ENCODE measurements at regions not wholly inside any gene's neighbourhood (a gene's known extent, or its start where the extent isn't known, plus 50 kb on each side); places are given as distances from the start of the nearest gene placed in this dataset.

GRCh38 chr9:32264170-32264864 lies 120.1 kb upstream of the ACO1 start:
- H2BK12ac ChIP-seq (ENCODE audit: insufficient read length, low read depth, low read length) = no peak overlapping the region
- Mint-ChIP-seq H3K4me1 (peaks cover 8 to 9% of the 10 kb centered on the region in 2 experiments), H3K27me3 (ENCODE audit: low read depth) (no peaks in the 10 kb centered on the region), H3K27ac (peak overlapping the region in 2 of 3 experiments; percentile 29 to 91; a peak in 3 of 7 replicates), H3K9me3 (peaks cover 0 to 2% of the 10 kb centered on the region in 2 experiments; a peak in 2 of 5 replicates), H3K4me3 (no peak overlapping the region), H3K36me3 (ENCODE audit: insufficient read depth in 1 of 3, low read depth in 3 of 3) (peaks cover 0 to 4% (median 0%) of the 10 kb centered on the region in 3 experiments; a peak in 3 of 7 replicates)
- H3K9me3 ChIP-seq (ENCODE audit: control insufficient read depth, low read depth, low read length) = no peaks in the 10 kb centered on the region
- no peaks in the 10 kb centered on the region for H4K20me1 ChIP-seq (ENCODE audit: control insufficient read depth, insufficient read depth, insufficient read length)
- H3K14ac ChIP-seq (ENCODE audit: insufficient read depth, low read length) = no peak overlapping the region
- H2BK20ac ChIP-seq (ENCODE audit: low read depth, low read length, poor library complexity, severe bottlenecking) = no peak overlapping the region
- no peak overlapping the region for H2BK120ac ChIP-seq (ENCODE audit: low read depth, low read length, poor library complexity, severe bottlenecking)
- DNase-seq = peak; percentile 70
- TF ChIP-seq, protein P1, sequence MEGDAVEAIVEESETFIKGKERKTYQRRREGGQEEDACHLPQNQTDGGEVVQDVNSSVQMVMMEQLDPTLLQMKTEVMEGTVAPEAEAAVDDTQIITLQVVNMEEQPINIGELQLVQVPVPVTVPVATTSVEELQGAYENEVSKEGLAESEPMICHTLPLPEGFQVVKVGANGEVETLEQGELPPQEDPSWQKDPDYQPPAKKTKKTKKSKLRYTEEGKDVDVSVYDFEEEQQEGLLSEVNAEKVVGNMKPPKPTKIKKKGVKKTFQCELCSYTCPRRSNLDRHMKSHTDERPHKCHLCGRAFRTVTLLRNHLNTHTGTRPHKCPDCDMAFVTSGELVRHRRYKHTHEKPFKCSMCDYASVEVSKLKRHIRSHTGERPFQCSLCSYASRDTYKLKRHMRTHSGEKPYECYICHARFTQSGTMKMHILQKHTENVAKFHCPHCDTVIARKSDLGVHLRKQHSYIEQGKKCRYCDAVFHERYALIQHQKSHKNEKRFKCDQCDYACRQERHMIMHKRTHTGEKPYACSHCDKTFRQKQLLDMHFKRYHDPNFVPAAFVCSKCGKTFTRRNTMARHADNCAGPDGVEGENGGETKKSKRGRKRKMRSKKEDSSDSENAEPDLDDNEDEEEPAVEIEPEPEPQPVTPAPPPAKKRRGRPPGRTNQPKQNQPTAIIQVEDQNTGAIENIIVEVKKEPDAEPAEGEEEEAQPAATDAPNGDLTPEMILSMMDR (conservative IDR thresholded peaks at IDR 0.05) = peak; percentile 65
- H3K9ac ChIP-seq (ENCODE audit: extremely low read depth, insufficient read length, low read length) = no peak overlapping the region
- H3K18ac ChIP-seq (ENCODE audit: insufficient read length, low read depth, low read length) = no peak overlapping the region
- no peak overlapping the region for H2AK5ac ChIP-seq (ENCODE audit: insufficient read length, low read length)
- no peaks in the 10 kb centered on the region for H3K27me3 ChIP-seq (ENCODE audit: insufficient read depth, low read length)
- H3K4me1 ChIP-seq (ENCODE audit: insufficient read depth, low read length) = no peaks in the 10 kb centered on the region
- no peaks in the 10 kb centered on the region for H3K23me2 ChIP-seq (ENCODE audit: insufficient read length, low read depth, low read length, poor library complexity, severe bottlenecking)
- no peak overlapping the region for H3K56ac ChIP-seq (ENCODE audit: insufficient read length, low read depth, low read length)
- no peak overlapping the region for H3T11ph ChIP-seq (ENCODE audit: low read length)
- H3K79me2 ChIP-seq (ENCODE audit: insufficient read depth, low read length) = no peaks in the 10 kb centered on the region
- no peak overlapping the region for H2BK5ac ChIP-seq (ENCODE audit: insufficient read length, low read length)
- no peak overlapping the region for H3K27ac ChIP-seq (ENCODE audit: insufficient read length, low read depth, low read length)
- H4K91ac ChIP-seq (ENCODE audit: insufficient read length, low read depth, low read length) = no peak overlapping the region
- no peak overlapping the region for H4K8ac ChIP-seq (replicated peaks; ENCODE audit: insufficient read length, low read depth, low read length)
- H3K4ac ChIP-seq (ENCODE audit: low read depth, low read length) = no peak overlapping the region
- no peak overlapping the region for H2BK15ac ChIP-seq (ENCODE audit: low read depth, low read length)
- H4K5ac ChIP-seq (ENCODE audit: insufficient read length, low read depth, low read length) = no peak overlapping the region
- no CpG with 5 or more reads among the region's 6 CpGs for WGBS (ENCODE audit: extremely low coverage, insufficient read length, low lambda C conversion rate)
- no peak overlapping the region for H3K23ac ChIP-seq (ENCODE audit: insufficient read length, low read depth, low read length)
- no peak overlapping the region for H2AFZ ChIP-seq (ENCODE audit: low read length)
- H3K4me2 ChIP-seq (ENCODE audit: insufficient read depth, insufficient read length, low read length) = no peak overlapping the region
- no peaks in the 10 kb centered on the region for H3K79me1 ChIP-seq (ENCODE audit: insufficient read depth, low read depth, low read length, poor library complexity, severe bottlenecking)

All from H9 (cell line).